ENCODE measurements at regions not wholly inside any gene's neighbourhood (a gene's known extent, or its start where the extent isn't known, plus 50 kb on each side); places are given as distances from the start of the nearest gene placed in this dataset.

DNA sequence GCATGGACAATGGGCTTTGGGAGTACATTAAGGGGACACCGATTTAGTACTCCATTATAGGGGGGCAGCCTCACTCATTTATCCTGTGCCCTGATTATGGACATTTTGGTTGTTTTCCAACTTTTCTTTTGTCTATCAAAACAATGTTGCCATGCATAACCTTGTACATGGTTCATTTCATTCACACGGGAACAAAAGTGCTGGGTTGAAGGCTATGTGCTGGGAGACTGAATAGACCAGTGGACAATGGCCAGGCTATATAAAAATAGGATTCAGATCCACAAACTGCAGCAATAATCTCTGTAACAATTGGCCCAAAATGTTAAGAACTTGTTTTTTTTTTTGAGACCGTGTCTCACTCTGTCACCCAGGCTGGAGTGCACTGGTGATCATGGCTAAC is 100.7 kb upstream of the GMDS start:
- TF ChIP-seq, protein P1, sequence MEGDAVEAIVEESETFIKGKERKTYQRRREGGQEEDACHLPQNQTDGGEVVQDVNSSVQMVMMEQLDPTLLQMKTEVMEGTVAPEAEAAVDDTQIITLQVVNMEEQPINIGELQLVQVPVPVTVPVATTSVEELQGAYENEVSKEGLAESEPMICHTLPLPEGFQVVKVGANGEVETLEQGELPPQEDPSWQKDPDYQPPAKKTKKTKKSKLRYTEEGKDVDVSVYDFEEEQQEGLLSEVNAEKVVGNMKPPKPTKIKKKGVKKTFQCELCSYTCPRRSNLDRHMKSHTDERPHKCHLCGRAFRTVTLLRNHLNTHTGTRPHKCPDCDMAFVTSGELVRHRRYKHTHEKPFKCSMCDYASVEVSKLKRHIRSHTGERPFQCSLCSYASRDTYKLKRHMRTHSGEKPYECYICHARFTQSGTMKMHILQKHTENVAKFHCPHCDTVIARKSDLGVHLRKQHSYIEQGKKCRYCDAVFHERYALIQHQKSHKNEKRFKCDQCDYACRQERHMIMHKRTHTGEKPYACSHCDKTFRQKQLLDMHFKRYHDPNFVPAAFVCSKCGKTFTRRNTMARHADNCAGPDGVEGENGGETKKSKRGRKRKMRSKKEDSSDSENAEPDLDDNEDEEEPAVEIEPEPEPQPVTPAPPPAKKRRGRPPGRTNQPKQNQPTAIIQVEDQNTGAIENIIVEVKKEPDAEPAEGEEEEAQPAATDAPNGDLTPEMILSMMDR (tag by site-specific recombination; IDR thresholded peaks at IDR 0.05): no peak
- TF ChIP-seq REPIN1 (tag by site-specific recombination; IDR thresholded peaks at IDR 0.05; ENCODE audit: low read depth) (no peak), ZNF121 (tag by site-specific recombination; IDR thresholded peaks at IDR 0.05) (no peak), KLF10 (tag by site-specific recombination; IDR thresholded peaks at IDR 0.05) (no peak), ZNF561 (tag by site-specific recombination; IDR thresholded peaks at IDR 0.05; ENCODE audit: borderline replicate concordance) (no peak), ZNF707 (tag by site-specific recombination; IDR thresholded peaks at IDR 0.05) (no peak), ZNF24 (tag by site-specific recombination; IDR thresholded peaks at IDR 0.05) (no peak), KLF9 (tag by site-specific recombination; IDR thresholded peaks at IDR 0.05; ENCODE audit: low read depth) (no peak), ZNF776 (tag by site-specific recombination; IDR thresholded peaks at IDR 0.05; ENCODE audit: borderline replicate concordance) (no peak), TRIM28 (IDR thresholded peaks at IDR 0.05; ENCODE audit: borderline replicate concordance, low read length) (no peak)
- TF ChIP-seq, protein P2, sequence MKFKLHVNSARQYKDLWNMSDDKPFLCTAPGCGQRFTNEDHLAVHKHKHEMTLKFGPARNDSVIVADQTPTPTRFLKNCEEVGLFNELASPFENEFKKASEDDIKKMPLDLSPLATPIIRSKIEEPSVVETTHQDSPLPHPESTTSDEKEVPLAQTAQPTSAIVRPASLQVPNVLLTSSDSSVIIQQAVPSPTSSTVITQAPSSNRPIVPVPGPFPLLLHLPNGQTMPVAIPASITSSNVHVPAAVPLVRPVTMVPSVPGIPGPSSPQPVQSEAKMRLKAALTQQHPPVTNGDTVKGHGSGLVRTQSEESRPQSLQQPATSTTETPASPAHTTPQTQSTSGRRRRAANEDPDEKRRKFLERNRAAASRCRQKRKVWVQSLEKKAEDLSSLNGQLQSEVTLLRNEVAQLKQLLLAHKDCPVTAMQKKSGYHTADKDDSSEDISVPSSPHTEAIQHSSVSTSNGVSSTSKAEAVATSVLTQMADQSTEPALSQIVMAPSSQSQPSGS (tag by site-specific recombination; IDR thresholded peaks at IDR 0.05; ENCODE audit: low read depth): no peak
- TF ChIP-seq, protein P3, sequence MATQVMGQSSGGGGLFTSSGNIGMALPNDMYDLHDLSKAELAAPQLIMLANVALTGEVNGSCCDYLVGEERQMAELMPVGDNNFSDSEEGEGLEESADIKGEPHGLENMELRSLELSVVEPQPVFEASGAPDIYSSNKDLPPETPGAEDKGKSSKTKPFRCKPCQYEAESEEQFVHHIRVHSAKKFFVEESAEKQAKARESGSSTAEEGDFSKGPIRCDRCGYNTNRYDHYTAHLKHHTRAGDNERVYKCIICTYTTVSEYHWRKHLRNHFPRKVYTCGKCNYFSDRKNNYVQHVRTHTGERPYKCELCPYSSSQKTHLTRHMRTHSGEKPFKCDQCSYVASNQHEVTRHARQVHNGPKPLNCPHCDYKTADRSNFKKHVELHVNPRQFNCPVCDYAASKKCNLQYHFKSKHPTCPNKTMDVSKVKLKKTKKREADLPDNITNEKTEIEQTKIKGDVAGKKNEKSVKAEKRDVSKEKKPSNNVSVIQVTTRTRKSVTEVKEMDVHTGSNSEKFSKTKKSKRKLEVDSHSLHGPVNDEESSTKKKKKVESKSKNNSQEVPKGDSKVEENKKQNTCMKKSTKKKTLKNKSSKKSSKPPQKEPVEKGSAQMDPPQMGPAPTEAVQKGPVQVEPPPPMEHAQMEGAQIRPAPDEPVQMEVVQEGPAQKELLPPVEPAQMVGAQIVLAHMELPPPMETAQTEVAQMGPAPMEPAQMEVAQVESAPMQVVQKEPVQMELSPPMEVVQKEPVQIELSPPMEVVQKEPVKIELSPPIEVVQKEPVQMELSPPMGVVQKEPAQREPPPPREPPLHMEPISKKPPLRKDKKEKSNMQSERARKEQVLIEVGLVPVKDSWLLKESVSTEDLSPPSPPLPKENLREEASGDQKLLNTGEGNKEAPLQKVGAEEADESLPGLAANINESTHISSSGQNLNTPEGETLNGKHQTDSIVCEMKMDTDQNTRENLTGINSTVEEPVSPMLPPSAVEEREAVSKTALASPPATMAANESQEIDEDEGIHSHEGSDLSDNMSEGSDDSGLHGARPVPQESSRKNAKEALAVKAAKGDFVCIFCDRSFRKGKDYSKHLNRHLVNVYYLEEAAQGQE (tag by site-specific recombination; IDR thresholded peaks at IDR 0.05): no peak
- TF ChIP-seq, protein P4, sequence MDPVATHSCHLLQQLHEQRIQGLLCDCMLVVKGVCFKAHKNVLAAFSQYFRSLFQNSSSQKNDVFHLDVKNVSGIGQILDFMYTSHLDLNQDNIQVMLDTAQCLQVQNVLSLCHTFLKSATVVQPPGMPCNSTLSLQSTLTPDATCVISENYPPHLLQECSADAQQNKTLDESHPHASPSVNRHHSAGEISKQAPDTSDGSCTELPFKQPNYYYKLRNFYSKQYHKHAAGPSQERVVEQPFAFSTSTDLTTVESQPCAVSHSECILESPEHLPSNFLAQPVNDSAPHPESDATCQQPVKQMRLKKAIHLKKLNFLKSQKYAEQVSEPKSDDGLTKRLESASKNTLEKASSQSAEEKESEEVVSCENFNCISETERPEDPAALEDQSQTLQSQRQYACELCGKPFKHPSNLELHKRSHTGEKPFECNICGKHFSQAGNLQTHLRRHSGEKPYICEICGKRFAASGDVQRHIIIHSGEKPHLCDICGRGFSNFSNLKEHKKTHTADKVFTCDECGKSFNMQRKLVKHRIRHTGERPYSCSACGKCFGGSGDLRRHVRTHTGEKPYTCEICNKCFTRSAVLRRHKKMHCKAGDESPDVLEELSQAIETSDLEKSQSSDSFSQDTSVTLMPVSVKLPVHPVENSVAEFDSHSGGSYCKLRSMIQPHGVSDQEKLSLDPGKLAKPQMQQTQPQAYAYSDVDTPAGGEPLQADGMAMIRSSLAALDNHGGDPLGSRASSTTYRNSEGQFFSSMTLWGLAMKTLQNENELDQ (tag by site-specific recombination; IDR thresholded peaks at IDR 0.05; ENCODE audit: low read depth): no peak
